ENCODE measurements at regions not wholly inside any gene's neighbourhood (a gene's known extent, or its start where the extent isn't known, plus 50 kb on each side); places are given as distances from the start of the nearest gene placed in this dataset.
A peak's percentile ranks its signal among the peaks of the same experiment; 100 is the strongest.

GRCh38 chr10:78301481-78301880 lies 267.8 kb downstream of the RPS24 start:
- DNase-seq: no peak

GRCh38 chr10:78301891-78302738 lies 268.5 kb downstream of the RPS24 start:
- DNase-seq: no peak

- no peak for DNase-seq
Observed at GRCh38 chr10:78302739-78302988, 269.0 kb downstream of the RPS24 start.

GRCh38 chr10:78302989-78303854 lies 269.6 kb downstream of the RPS24 start:
- peak; percentile 95 to 97 for DNase-seq

GRCh38 chr10:78304091-78305045 lies 270.7 kb downstream of the RPS24 start:
- no peak for DNase-seq

- DNase-seq: no peak
Observed at GRCh38 chr10:78305311-78305710, 271.6 kb downstream of the RPS24 start.

- DNase-seq: no peak
Observed at GRCh38 chr10:78306358-78306757, 272.7 kb downstream of the RPS24 start.

- no peak for DNase-seq
Observed at GRCh38 chr10:78307576-78307975, 273.9 kb downstream of the RPS24 start.

- no peak for DNase-seq
Observed at GRCh38 chr10:78309536-78310237, 276.0 kb downstream of the RPS24 start.

GRCh38 chr10:78310481-78311080 lies 276.9 kb downstream of the RPS24 start:
- DNase-seq: no peak

GRCh38 chr10:78312197-78313047 lies 278.8 kb downstream of the RPS24 start:
- no peak for DNase-seq

- no peak for DNase-seq
Observed at GRCh38 chr10:78313048-78313381, 279.4 kb downstream of the RPS24 start.

GRCh38 chr10:78313636-78314035 lies 280.0 kb downstream of the RPS24 start:
- DNase-seq: no peak

- no peak for DNase-seq
Observed at GRCh38 chr10:78314651-78315050, 281.0 kb downstream of the RPS24 start.

GRCh38 chr10:78316451-78316931 lies 282.8 kb downstream of the RPS24 start:
- no peak for DNase-seq

GRCh38 chr10:78318305-78318704 lies 284.6 kb downstream of the RPS24 start:
- no peak for DNase-seq

GRCh38 chr10:78319371-78319770 lies 285.7 kb downstream of the RPS24 start:
- DNase-seq: no peak

- no peak for DNase-seq
Observed at GRCh38 chr10:78319841-78320240, 286.2 kb downstream of the RPS24 start.

- DNase-seq: no peak
Observed at GRCh38 chr10:78320506-78320905, 286.8 kb downstream of the RPS24 start.

- DNase-seq: no peak
Observed at GRCh38 chr10:78321000-78321399, 287.3 kb downstream of the RPS24 start.

- DNase-seq: no peak
Observed at GRCh38 chr10:78321500-78321899, 287.8 kb downstream of the RPS24 start.

Measured in CD4-positive, alpha-beta T cell treated with Interferon alpha-2 for 1 hour (primary cell).